ENCODE measurements at regions not wholly inside any gene's neighbourhood (a gene's known extent, or its start where the extent isn't known, plus 50 kb on each side); places are given as distances from the start of the nearest gene placed in this dataset.

- peaks cover 2% of the 10 kb centered on the region; the same call in 1 of the 2 replicates for H3K27me3 Mint-ChIP-seq (ENCODE audit: insufficient read depth)
- no peaks in the 10 kb centered on the region for H3K36me3 Mint-ChIP-seq (ENCODE audit: low read depth)
- H3K27ac Mint-ChIP-seq = no peak overlapping the region
- no peak overlapping the region for H3K4me3 Mint-ChIP-seq
- H3K4me1 Mint-ChIP-seq (ENCODE audit: low read depth) = peaks cover 11% of the 10 kb centered on the region
- no peak for DNase-seq
- no peaks in the 10 kb centered on the region for H3K9me3 Mint-ChIP-seq
- TF ChIP-seq CTCF (IDR thresholded peaks at IDR 0.05) = no peak
Observed at GRCh38 chr3:171548917-171549316, 88.7 kb upstream of the TNIK start.

GRCh38 chr3:171543759-171544300, 83.6 kb upstream of the TNIK start:
- Mint-ChIP-seq H3K4me1 (ENCODE audit: low read depth) (peaks cover 6% of the 10 kb centered on the region), H3K4me3 (no peak overlapping the region)
- no peak for TF ChIP-seq CTCF (IDR thresholded peaks at IDR 0.05)

GRCh38 chr3:171542976-171543375, 82.8 kb upstream of the TNIK start:
- H3K27me3 Mint-ChIP-seq (ENCODE audit: insufficient read depth) = no peaks in the 10 kb centered on the region
- H3K27ac Mint-ChIP-seq = no peak overlapping the region
- no peak for DNase-seq
- H3K36me3 Mint-ChIP-seq (ENCODE audit: low read depth) = no peaks in the 10 kb centered on the region
- no peaks in the 10 kb centered on the region for H3K9me3 Mint-ChIP-seq
- H3K4me1 Mint-ChIP-seq (ENCODE audit: low read depth) = no peaks in the 10 kb centered on the region
- H3K4me3 Mint-ChIP-seq = no peak overlapping the region
- TF ChIP-seq CTCF (IDR thresholded peaks at IDR 0.05) = no peak

More at GRCh38 chr3:171543759-171544300, 83.6 kb upstream of the TNIK start:
- no peak for DNase-seq
- Mint-ChIP-seq H3K36me3 (ENCODE audit: low read depth) (no peaks in the 10 kb centered on the region), H3K27me3 (ENCODE audit: insufficient read depth) (no peaks in the 10 kb centered on the region), H3K27ac (no peak overlapping the region), H3K9me3 (no peaks in the 10 kb centered on the region)

- H3K4me1 Mint-ChIP-seq (ENCODE audit: low read depth) = no peaks in the 10 kb centered on the region
- H3K36me3 Mint-ChIP-seq (ENCODE audit: low read depth) = no peaks in the 10 kb centered on the region
- H3K27me3 Mint-ChIP-seq (ENCODE audit: insufficient read depth) = no peaks in the 10 kb centered on the region
- H3K27ac Mint-ChIP-seq = no peak overlapping the region
- no peaks in the 10 kb centered on the region for H3K9me3 Mint-ChIP-seq
- H3K4me3 Mint-ChIP-seq = no peak overlapping the region
- DNase-seq = no peak
- no peak for TF ChIP-seq CTCF (IDR thresholded peaks at IDR 0.05)
Observed at GRCh38 chr3:171541647-171542046, 81.4 kb upstream of the TNIK start.

GRCh38 chr3:171541181-171541580, 81.0 kb upstream of the TNIK start:
- Mint-ChIP-seq H3K27me3 (ENCODE audit: insufficient read depth) (no peaks in the 10 kb centered on the region), H3K27ac (no peak overlapping the region), H3K9me3 (no peaks in the 10 kb centered on the region), H3K4me1 (ENCODE audit: low read depth) (no peaks in the 10 kb centered on the region), H3K36me3 (ENCODE audit: low read depth) (no peaks in the 10 kb centered on the region), H3K4me3 (no peak overlapping the region)
- no peak for TF ChIP-seq CTCF (IDR thresholded peaks at IDR 0.05)
- no peak for DNase-seq

- Mint-ChIP-seq H3K27me3 (ENCODE audit: insufficient read depth) (no peaks in the 10 kb centered on the region), H3K27ac (no peak overlapping the region), H3K4me3 (no peak overlapping the region), H3K4me1 (ENCODE audit: low read depth) (peaks cover 5% of the 10 kb centered on the region), H3K36me3 (ENCODE audit: low read depth) (no peaks in the 10 kb centered on the region), H3K9me3 (no peaks in the 10 kb centered on the region)
- DNase-seq = no peak
- no peak for TF ChIP-seq CTCF (IDR thresholded peaks at IDR 0.05)
Observed at GRCh38 chr3:171535799-171536198, 75.6 kb upstream of the TNIK start.
